ENCODE measurements at regions not wholly inside any gene's neighbourhood (a gene's known extent, or its start where the extent isn't known, plus 50 kb on each side); places are given as distances from the start of the nearest gene placed in this dataset.
A peak's percentile ranks its signal among the peaks of the same experiment; 100 is the strongest.
"Not testable (repeated sequence)": the region's sequence is repeated elsewhere in the genome, so short reads cannot be mapped to it uniquely, and the experiment has no call there.

- ATAC-seq (ENCODE audit: poor library complexity) (no peak), DNase-seq (no peak)
- intact Hi-C loops (cut with DNase I): loop anchor here (10.0 kb wide), 1 partner anchor 95 kb away; no protein-coding TSS in a partner anchor
Measured at GRCh38 chr3:69650066-69650419, 89.2 kb upstream of the MITF start.

GRCh38 chr3:69649120-69650065 lies 89.9 kb upstream of the MITF start:
- intact Hi-C loops (cut with DNase I): loop anchor here (10.0 kb wide), 1 partner anchor 95 kb away; no protein-coding TSS in a partner anchor
- peak; percentile 84 for ATAC-seq (ENCODE audit: poor library complexity)

GRCh38 chr3:69648126-69648525 lies 91.1 kb upstream of the MITF start:
- DNase-seq (no peak), ATAC-seq (ENCODE audit: poor library complexity) (no peak)
- intact Hi-C loops (cut with DNase I): no loop called here

More at GRCh38 chr3:69649120-69650065, 89.9 kb upstream of the MITF start:
- DNase-seq: no peak

- ATAC-seq (ENCODE audit: poor library complexity) (no peak), DNase-seq (no peak)
- intact Hi-C loops (cut with DNase I): no loop called here
Measured at GRCh38 chr3:69647511-69648110, 91.7 kb upstream of the MITF start.

GRCh38 chr3:69647081-69647480 lies 92.2 kb upstream of the MITF start:
- ATAC-seq (ENCODE audit: poor library complexity): no peak
- no peak for DNase-seq
- intact Hi-C loops (cut with DNase I): no loop called here

GRCh38 chr3:69646287-69647067 lies 92.8 kb upstream of the MITF start:
- DNase-seq (no peak), ATAC-seq (ENCODE audit: poor library complexity) (no peak)

GRCh38 chr3:69642606-69643005 lies 96.7 kb upstream of the MITF start:
- intact Hi-C loops (cut with DNase I): no loop called here
- DNase-seq: no peak
- ATAC-seq (ENCODE audit: poor library complexity): peak; percentile 49

More at GRCh38 chr3:69646287-69647067, 92.8 kb upstream of the MITF start:
- intact Hi-C loops (cut with DNase I): no loop called here

GRCh38 chr3:69639851-69640250 lies 99.4 kb upstream of the MITF start:
- intact Hi-C loops (cut with DNase I): no loop called here
- no peak for ATAC-seq (ENCODE audit: poor library complexity)
- DNase-seq: no peak

- no peak for DNase-seq
Measured at GRCh38 chr3:69628951-69629350, 110.3 kb upstream of the MITF start.

GRCh38 chr3:69613286-69613685 lies 126.0 kb upstream of the MITF start:
- intact Hi-C loops (cut with DNase I): no loop called here
- ATAC-seq (ENCODE audit: poor library complexity): no peak
- no peak for DNase-seq

More at GRCh38 chr3:69628951-69629350, 110.3 kb upstream of the MITF start:
- intact Hi-C loops (cut with DNase I): no loop called here
- ATAC-seq (ENCODE audit: poor library complexity): no peak

GRCh38 chr3:69612791-69613190 lies 126.5 kb upstream of the MITF start:
- ATAC-seq (ENCODE audit: poor library complexity): no peak
- intact Hi-C loops (cut with DNase I): no loop called here
- DNase-seq: no peak

GRCh38 chr3:69609566-69609965 lies 129.7 kb upstream of the MITF start:
- intact Hi-C loops (cut with DNase I); ATAC-seq (ENCODE audit: poor library complexity); DNase-seq: not testable (repeated sequence)

GRCh38 chr3:69607466-69608305 lies 131.6 kb upstream of the MITF start:
- intact Hi-C loops (cut with DNase I): no loop called here
- ATAC-seq (ENCODE audit: poor library complexity) (peak; percentile 72), DNase-seq (peak; percentile 42)

GRCh38 chr3:69605867-69606266 lies 133.4 kb upstream of the MITF start:
- no peak for ATAC-seq (ENCODE audit: poor library complexity)
- DNase-seq: no peak
- intact Hi-C loops (cut with DNase I): no loop called here

GRCh38 chr3:69604735-69605450 lies 134.4 kb upstream of the MITF start:
- no peak for DNase-seq
- no peak for ATAC-seq (ENCODE audit: poor library complexity)
- intact Hi-C loops (cut with DNase I): no loop called here

- DNase-seq: no peak
- ATAC-seq (ENCODE audit: poor library complexity): peak; percentile 51
- intact Hi-C loops (cut with DNase I): no loop called here
Measured at GRCh38 chr3:69602112-69602511, 137.2 kb upstream of the MITF start.

GRCh38 chr3:69594286-69594685 lies 145.0 kb upstream of the MITF start:
- DNase-seq: no peak
- intact Hi-C loops (cut with DNase I): no loop called here
- ATAC-seq (ENCODE audit: poor library complexity): no peak

Data from Right ventricle myocardium superior (tissue), 1 donor.